Activated T-cell treated with anti-CD3 and anti-CD28 coated beads, Interleukin-2, amount 50 U/mL, for 72 hours (primary cell): ENCODE measurements at regions not wholly inside any gene's neighbourhood (a gene's known extent, or its start where the extent isn't known, plus 50 kb on each side); places are given as distances from the start of the nearest gene placed in this dataset.
"Not testable (repeated sequence)": the region's sequence is repeated elsewhere in the genome, so short reads cannot be mapped to it uniquely, and the experiment has no call there.

Experiments used
- ATAC-seq, 2 donors: fragments of 150-1000 bp; cut with Tn5 transposase; replicated peaks in 1 of 2; 2 replicates each; pipeline ENCODE4 v1.10.0; 2021; ENCODE audit warnings: moderate library complexity in 2 of 2, mild to moderate bottlenecking in 1 of 2
- DNase-seq, 2 donors: peaks; one replicate each; pipeline ENCODE4 v3.0.0; 2021 to 2022; ENCODE audit warnings: mixed read lengths in 1 of 2
- H3K27ac Mint-ChIP-seq: one replicate; pipeline ENCODE4 v1.8.0; 2022; ENCODE audit warnings: mild to moderate bottlenecking, moderate library complexity, mixed read lengths
- H3K27me3 Mint-ChIP-seq: one replicate; pipeline ENCODE4 v1.8.0; 2022; ENCODE audit warnings: low read depth, mixed read lengths
- H3K36me3 Mint-ChIP-seq, 2 donors: one replicate each; pipeline ENCODE4 v1.8.0; 2022; ENCODE audit warnings: mixed read lengths in 2 of 2, mild to moderate bottlenecking in 1 of 2; ENCODE audit not compliant: insufficient read depth in 2 of 2
- H3K4me1 Mint-ChIP-seq: one replicate; pipeline ENCODE4 v1.8.0; 2022; ENCODE audit warnings: low read depth, mixed read lengths
- H3K4me3 Mint-ChIP-seq, 2 donors: one replicate each; pipeline ENCODE4 v1.8.0; 2022; ENCODE audit warnings: mild to moderate bottlenecking in 2 of 2, mixed read lengths in 2 of 2, moderate library complexity in 2 of 2
- H3K9me3 Mint-ChIP-seq, 2 donors: one replicate each; pipeline ENCODE4 v1.8.0; 2022; ENCODE audit warnings: mixed read lengths in 2 of 2

DNA sequence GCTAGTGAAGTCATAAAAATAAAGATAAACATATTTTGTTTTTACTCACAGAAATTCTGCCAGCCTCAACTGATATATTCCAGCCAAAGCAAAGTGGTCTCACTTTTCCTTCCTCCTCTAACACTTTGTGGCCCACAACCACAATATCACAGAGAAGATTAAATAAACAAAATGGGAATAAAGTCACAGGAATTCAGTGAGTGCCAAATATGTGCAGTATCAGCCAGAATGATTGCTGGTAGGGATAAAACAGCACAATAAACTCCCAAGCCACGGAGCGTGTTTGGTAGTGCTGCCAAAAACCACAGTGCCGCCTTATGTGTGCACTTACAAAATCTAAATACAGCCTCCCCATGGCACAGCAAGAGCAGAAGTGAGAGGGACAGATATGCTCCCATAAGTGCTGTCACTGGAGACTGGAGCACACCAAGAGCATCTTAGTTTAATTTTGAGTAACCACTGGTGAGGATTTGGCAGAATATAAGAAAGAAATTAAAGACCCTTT, 155.8 kb downstream of the POM121L12 start:
- DNase-seq (no peak), ATAC-seq (no peak)
- peaks cover 4 to 5% of the 10 kb centered on the region in 2 donors for H3K9me3 Mint-ChIP-seq
- no peaks in the 10 kb centered on the region for H3K27me3 Mint-ChIP-seq
- H3K4me3 Mint-ChIP-seq = no peak overlapping the region
- no peaks in the 10 kb centered on the region for H3K4me1 Mint-ChIP-seq
- H3K27ac Mint-ChIP-seq = no peak overlapping the region
- H3K36me3 Mint-ChIP-seq = no peaks in the 10 kb centered on the region

GRCh38 chr7:53191836-53192443, 156.5 kb downstream of the POM121L12 start:
- Mint-ChIP-seq H3K9me3 (peaks cover 4 to 5% of the 10 kb centered on the region in 2 donors), H3K27ac (no peak overlapping the region), H3K27me3 (no peaks in the 10 kb centered on the region), H3K36me3 (no peaks in the 10 kb centered on the region), H3K4me1 (no peaks in the 10 kb centered on the region), H3K4me3 (no peak overlapping the region)
- DNase-seq (no peak), ATAC-seq (no peak)

GRCh38 chr7:53205006-53205405, 169.6 kb downstream of the POM121L12 start:
- Mint-ChIP-seq H3K27ac (no peak overlapping the region), H3K9me3 (peaks cover 5 to 13% of the 10 kb centered on the region in 2 donors), H3K4me1 (no peaks in the 10 kb centered on the region), H3K4me3 (no peak overlapping the region), H3K27me3 (no peaks in the 10 kb centered on the region), H3K36me3 (peaks cover 0 to 1% of the 10 kb centered on the region in 2 donors)
- no peak for ATAC-seq
- no peak for DNase-seq

GRCh38 chr7:53209129-53209528, 173.7 kb downstream of the POM121L12 start:
- Mint-ChIP-seq H3K4me1 (no peaks in the 10 kb centered on the region), H3K27ac (no peak overlapping the region), H3K36me3 (peaks cover 3 to 7% of the 10 kb centered on the region in 2 donors), H3K9me3 (peaks cover 6 to 17% of the 10 kb centered on the region in 2 donors), H3K4me3 (no peak overlapping the region), H3K27me3 (no peaks in the 10 kb centered on the region)
- no peak for ATAC-seq
- DNase-seq = no peak

GRCh38 chr7:53214463-53214862, 179.0 kb downstream of the POM121L12 start:
- H3K27ac Mint-ChIP-seq = no peak overlapping the region
- peaks cover 8 to 9% of the 10 kb centered on the region in 2 donors for H3K36me3 Mint-ChIP-seq
- DNase-seq (no peak), ATAC-seq (no peak)
- peaks cover 9 to 20% of the 10 kb centered on the region in 2 donors for H3K9me3 Mint-ChIP-seq
- no peaks in the 10 kb centered on the region for H3K4me1 Mint-ChIP-seq
- no peaks in the 10 kb centered on the region for H3K27me3 Mint-ChIP-seq
- no peak overlapping the region for H3K4me3 Mint-ChIP-seq

- no peak for ATAC-seq
Measured at GRCh38 chr7:53218730-53219504, 183.5 kb downstream of the POM121L12 start.

DNA sequence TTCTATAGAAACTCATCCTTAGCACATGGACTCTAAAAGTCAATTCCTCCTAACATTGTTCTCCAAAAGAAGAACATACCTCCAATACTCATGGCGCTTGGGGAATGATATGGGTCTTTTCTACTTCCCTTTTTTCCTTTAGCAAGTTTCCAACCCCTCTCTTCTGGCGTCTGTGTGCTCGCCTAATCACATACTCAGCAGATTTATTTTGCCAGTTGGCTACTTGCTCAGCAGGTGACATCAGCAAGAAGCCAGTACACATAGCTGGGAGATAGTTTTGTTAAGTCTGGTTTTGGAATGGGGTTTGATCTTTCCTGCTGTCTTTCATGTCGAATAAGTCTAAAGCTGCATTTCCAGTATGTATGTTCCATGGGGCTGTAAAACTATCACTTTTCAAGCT, 193.8 kb downstream of the POM121L12 start:
- DNase-seq (no peak), ATAC-seq (no peak)
- H3K4me3 Mint-ChIP-seq = no peak overlapping the region
- no peaks in the 10 kb centered on the region for H3K27me3 Mint-ChIP-seq
- no peaks in the 10 kb centered on the region for H3K36me3 Mint-ChIP-seq
- H3K4me1 Mint-ChIP-seq = no peaks in the 10 kb centered on the region
- no peak overlapping the region for H3K27ac Mint-ChIP-seq
- H3K9me3 Mint-ChIP-seq = peaks cover 2 to 4% of the 10 kb centered on the region in 2 donors

More at GRCh38 chr7:53218730-53219504, 183.5 kb downstream of the POM121L12 start:
- Mint-ChIP-seq H3K4me3 (no peak overlapping the region), H3K27me3 (no peaks in the 10 kb centered on the region), H3K9me3 (peaks cover 17 to 20% of the 10 kb centered on the region in 2 donors), H3K4me1 (no peaks in the 10 kb centered on the region), H3K36me3 (peaks cover 4 to 5% of the 10 kb centered on the region in 2 donors), H3K27ac (no peak overlapping the region)
- no peak for DNase-seq

DNA sequence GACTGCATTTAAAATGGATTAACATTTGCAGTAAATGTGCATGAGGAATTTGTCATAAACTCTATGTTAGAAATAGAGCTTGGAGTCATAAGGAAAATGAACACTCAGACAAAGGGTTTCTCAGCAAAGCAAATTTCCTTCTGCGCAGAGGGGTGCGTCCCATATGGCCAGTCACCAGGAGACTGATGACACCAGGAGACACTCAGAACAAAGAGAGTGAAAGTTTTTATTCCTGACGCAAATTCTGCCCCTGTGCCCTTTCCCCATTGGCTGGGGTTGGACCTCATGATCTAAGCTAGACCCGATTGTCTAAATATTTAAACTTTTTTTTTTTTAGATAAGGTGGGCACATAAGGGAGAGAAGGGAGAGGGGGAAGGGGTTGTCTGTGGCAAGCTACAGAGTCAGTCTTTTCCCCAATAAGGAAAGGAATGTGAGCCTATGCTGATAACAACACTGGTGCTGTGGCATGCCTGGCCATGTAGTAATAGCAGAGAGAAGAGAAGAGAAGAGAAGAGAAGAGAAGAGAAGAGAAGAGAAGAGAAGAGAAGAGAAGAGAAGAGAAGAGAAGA, 202.0 kb downstream of the POM121L12 start:
- no peak overlapping the region for H3K27ac Mint-ChIP-seq
- H3K4me3 Mint-ChIP-seq = no peak overlapping the region
- peaks cover 10 to 12% of the 10 kb centered on the region in 2 donors for H3K9me3 Mint-ChIP-seq
- H3K36me3 Mint-ChIP-seq = peaks cover 0 to 1% of the 10 kb centered on the region in 2 donors
- no peaks in the 10 kb centered on the region for H3K27me3 Mint-ChIP-seq
- no peaks in the 10 kb centered on the region for H3K4me1 Mint-ChIP-seq
- DNase-seq (no peak), ATAC-seq (no peak)

DNA sequence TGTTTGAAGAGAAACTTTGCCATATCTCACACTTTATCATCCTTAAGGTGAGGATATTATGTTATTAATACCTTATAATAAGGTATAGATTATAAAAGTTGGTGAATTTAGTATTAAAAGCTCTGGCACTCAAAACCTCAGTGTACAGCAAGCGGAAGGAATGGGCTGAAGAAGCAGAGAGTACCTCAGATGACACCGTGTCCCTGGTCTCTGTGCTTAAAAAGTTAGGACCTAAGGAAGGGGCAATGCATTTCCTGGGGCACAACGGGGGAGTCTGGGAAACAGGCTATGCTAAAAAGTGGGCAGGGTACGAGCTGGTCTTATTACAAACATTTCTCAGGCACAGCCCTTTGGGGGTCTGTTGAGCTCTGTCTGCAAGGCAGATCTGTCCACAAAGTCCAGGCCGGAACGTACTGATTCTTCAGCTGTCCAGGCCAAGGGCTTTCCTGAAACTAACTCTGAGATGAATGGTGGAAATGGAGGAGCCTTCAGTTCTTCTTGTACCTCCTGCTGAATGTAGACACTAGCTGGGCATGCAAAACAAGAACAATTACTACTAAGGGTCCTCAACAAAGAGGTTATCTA, 202.7 kb downstream of the POM121L12 start:
- Mint-ChIP-seq H3K4me1 (no peaks in the 10 kb centered on the region), H3K4me3 (no peak overlapping the region), H3K36me3 (peaks cover 0 to 2% of the 10 kb centered on the region in 2 donors), H3K9me3 (peaks cover 10 to 12% of the 10 kb centered on the region in 2 donors), H3K27me3 (no peaks in the 10 kb centered on the region), H3K27ac (no peak overlapping the region)
- ATAC-seq = no peak
- no peak for DNase-seq

- not testable (repeated sequence) for H3K4me3 Mint-ChIP-seq, H3K27ac Mint-ChIP-seq, H3K4me1 Mint-ChIP-seq, DNase-seq, H3K27me3 Mint-ChIP-seq, H3K36me3 Mint-ChIP-seq, ATAC-seq
- peaks cover 10 to 12% of the 10 kb centered on the region in 2 donors for H3K9me3 Mint-ChIP-seq
Measured at GRCh38 chr7:53239151-53239550, 203.7 kb downstream of the POM121L12 start.

- Mint-ChIP-seq H3K27ac (no peak overlapping the region), H3K4me1 (no peaks in the 10 kb centered on the region), H3K4me3 (no peak overlapping the region), H3K36me3 (peaks cover 0 to 3% of the 10 kb centered on the region in 2 donors), H3K27me3 (no peaks in the 10 kb centered on the region), H3K9me3 (peaks cover 14 to 16% of the 10 kb centered on the region in 2 donors)
- no peak for ATAC-seq
- DNase-seq = no peak
Measured at GRCh38 chr7:53245721-53246120, 210.3 kb downstream of the POM121L12 start.

DNA sequence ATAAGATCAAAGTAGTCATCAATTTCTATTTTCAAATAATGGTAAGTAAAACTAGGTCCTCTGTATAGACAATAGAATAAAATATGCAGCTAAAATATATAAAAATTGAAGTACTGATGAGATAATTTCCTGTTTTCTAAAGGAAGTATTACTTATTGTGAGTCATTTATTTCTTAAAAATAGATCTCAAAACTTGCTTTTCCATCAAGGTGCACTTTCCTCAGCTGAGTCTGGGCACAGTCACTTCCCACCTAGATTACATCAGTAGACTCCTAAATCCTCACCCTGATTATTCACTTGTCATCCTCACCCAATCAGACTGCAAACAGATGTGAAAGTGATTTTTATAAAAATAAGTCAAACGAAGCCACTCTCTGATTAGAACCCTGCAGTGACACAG, 211.5 kb downstream of the POM121L12 start:
- H3K4me3 Mint-ChIP-seq = no peak overlapping the region
- peaks cover 0 to 3% of the 10 kb centered on the region in 2 donors for H3K36me3 Mint-ChIP-seq
- H3K27me3 Mint-ChIP-seq = no peaks in the 10 kb centered on the region
- ATAC-seq (no peak), DNase-seq (no peak)
- H3K27ac Mint-ChIP-seq = no peak overlapping the region
- peaks cover 7 to 8% of the 10 kb centered on the region in 2 donors for H3K9me3 Mint-ChIP-seq
- no peaks in the 10 kb centered on the region for H3K4me1 Mint-ChIP-seq

GRCh38 chr7:53252539-53252938, 217.1 kb downstream of the POM121L12 start:
- no peak for ATAC-seq
- no peak for DNase-seq
- Mint-ChIP-seq H3K9me3 (peaks cover 6 to 11% of the 10 kb centered on the region in 2 donors), H3K27ac (no peak overlapping the region), H3K36me3 (peaks cover 0 to 8% of the 10 kb centered on the region in 2 donors), H3K4me3 (no peak overlapping the region), H3K4me1 (no peaks in the 10 kb centered on the region), H3K27me3 (no peaks in the 10 kb centered on the region)
